ENCODE measurements at regions not wholly inside any gene's neighbourhood (a gene's known extent, or its start where the extent isn't known, plus 50 kb on each side); places are given as distances from the start of the nearest gene placed in this dataset.

- Histone ChIP-seq H3K18ac (ENCODE audit: low read length) (no peak overlapping the region), H2AFZ (ENCODE audit: insufficient read depth, low read length, poor library complexity) (no peak overlapping the region), H2AK5ac (ENCODE audit: low read length) (no peak overlapping the region), H3K27ac (ENCODE audit: low read depth, low read length) (no peak overlapping the region), H4K91ac (ENCODE audit: low read depth, low read length) (no peak overlapping the region), H3K4ac (ENCODE audit: low read depth, low read length) (no peak overlapping the region), H3K79me2 (ENCODE audit: control insufficient read depth, insufficient read depth, low read length, poor library complexity) (no peaks in the 10 kb centered on the region), H3K4me1 (ENCODE audit: control insufficient read depth in 1 of 2, insufficient read depth in 2 of 2, low read length in 2 of 2) (no peaks in the 10 kb centered on the region), H2BK12ac (ENCODE audit: low read length) (no peak overlapping the region), H4K12ac (ENCODE audit: low read depth, low read length) (no peak overlapping the region), H3K27me3 (ENCODE audit: insufficient read depth, low read length) (no peaks in the 10 kb centered on the region), H3K9me3 (ENCODE audit: insufficient read depth, low read depth, low read length) (no peaks in the 10 kb centered on the region), H3K23ac (ENCODE audit: low read length) (no peak overlapping the region), H3K79me1 (ENCODE audit: low read length) (no peaks in the 10 kb centered on the region), H3K4me3 (ENCODE audit: low read depth, low read length) (no peak overlapping the region), H3K9ac (ENCODE audit: low read length) (no peak overlapping the region), H3K36me3 (ENCODE audit: control insufficient read depth in 1 of 2, insufficient read depth in 2 of 2, low read length in 2 of 2) (no peaks in the 10 kb centered on the region), H2BK120ac (ENCODE audit: insufficient read depth, low read length, poor library complexity) (no peak overlapping the region), H3K14ac (ENCODE audit: low read length) (no peak overlapping the region), H2BK5ac (ENCODE audit: low read depth, low read length, poor library complexity) (no peak overlapping the region), H4K8ac (ENCODE audit: low read depth, low read length) (no peak overlapping the region), H3K4me2 (ENCODE audit: low read length) (no peak overlapping the region)
- WGBS (ENCODE audit: extremely low coverage, insufficient coverage, insufficient read length) = no CpG with 5 or more reads among the region's 1 CpG
- DNase-seq = no peak
Measured at GRCh38 chr1:221459558-221459957, 282.3 kb downstream of the DUSP10 start.

- H3K79me1 ChIP-seq (ENCODE audit: low read length) = no peaks in the 10 kb centered on the region
- H3K79me2 ChIP-seq (ENCODE audit: control insufficient read depth, insufficient read depth, low read length, poor library complexity) = no peaks in the 10 kb centered on the region
- no CpG with 5 or more reads among the region's 1 CpG for WGBS (ENCODE audit: extremely low coverage, insufficient coverage, insufficient read length)
- H3K23ac ChIP-seq (ENCODE audit: low read length) = no peak overlapping the region
- H3K9me3 ChIP-seq (ENCODE audit: insufficient read depth, low read depth, low read length) = no peaks in the 10 kb centered on the region
- H4K12ac ChIP-seq (ENCODE audit: low read depth, low read length) = no peak overlapping the region
- H3K4me1 ChIP-seq (ENCODE audit: control insufficient read depth in 1 of 2, insufficient read depth in 2 of 2, low read length in 2 of 2) = no peaks in the 10 kb centered on the region
- H2AFZ ChIP-seq (ENCODE audit: insufficient read depth, low read length, poor library complexity) = no peak overlapping the region
- no peak overlapping the region for H4K91ac ChIP-seq (ENCODE audit: low read depth, low read length)
- no peak overlapping the region for H3K14ac ChIP-seq (ENCODE audit: low read length)
- no peaks in the 10 kb centered on the region for H3K27me3 ChIP-seq (ENCODE audit: insufficient read depth, low read length)
- no peak overlapping the region for H2BK120ac ChIP-seq (ENCODE audit: insufficient read depth, low read length, poor library complexity)
- H4K8ac ChIP-seq (ENCODE audit: low read depth, low read length) = no peak overlapping the region
- no peak overlapping the region for H3K9ac ChIP-seq (ENCODE audit: low read length)
- H2AK5ac ChIP-seq (ENCODE audit: low read length) = no peak overlapping the region
- DNase-seq = no peak
- H3K4me3 ChIP-seq (ENCODE audit: low read depth, low read length) = no peak overlapping the region
- no peaks in the 10 kb centered on the region for H3K36me3 ChIP-seq (ENCODE audit: control insufficient read depth in 1 of 2, insufficient read depth in 2 of 2, low read length in 2 of 2)
- no peak overlapping the region for H3K4me2 ChIP-seq (ENCODE audit: low read length)
- no peak overlapping the region for H3K4ac ChIP-seq (ENCODE audit: low read depth, low read length)
- no peak overlapping the region for H2BK12ac ChIP-seq (ENCODE audit: low read length)
- no peak overlapping the region for H3K27ac ChIP-seq (ENCODE audit: low read depth, low read length)
- no peak overlapping the region for H2BK5ac ChIP-seq (ENCODE audit: low read depth, low read length, poor library complexity)
- no peak overlapping the region for H3K18ac ChIP-seq (ENCODE audit: low read length)
Measured at GRCh38 chr1:221462345-221462744, 279.5 kb downstream of the DUSP10 start.

GRCh38 chr1:221468546-221468945 lies 273.3 kb downstream of the DUSP10 start:
- no peaks in the 10 kb centered on the region for H3K79me1 ChIP-seq (ENCODE audit: low read length)

DNA sequence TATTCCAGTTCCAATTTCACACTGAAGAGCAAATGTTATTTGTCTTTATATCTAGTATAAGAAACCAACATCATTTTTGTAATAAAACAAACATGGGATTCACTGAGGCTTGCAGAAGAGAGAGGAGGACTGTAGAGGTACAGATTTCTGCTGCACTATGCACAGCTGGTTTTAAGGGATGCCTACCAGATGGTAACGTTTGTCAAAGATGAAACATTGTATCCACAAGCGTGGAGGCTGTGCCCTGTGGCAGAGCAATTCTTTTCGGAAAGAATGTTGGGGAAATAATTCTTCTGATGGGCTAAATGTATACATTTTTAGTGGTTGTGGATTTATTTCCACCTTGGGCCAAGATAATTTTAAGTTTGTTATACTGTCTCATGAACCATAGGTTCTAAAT lies 272.4 kb downstream of the DUSP10 start:
- no peak overlapping the region for H3K4me3 ChIP-seq (ENCODE audit: low read depth, low read length)
- no peaks in the 10 kb centered on the region for H3K79me1 ChIP-seq (ENCODE audit: low read length)
- H3K23ac ChIP-seq (ENCODE audit: low read length) = no peak overlapping the region
- H4K12ac ChIP-seq (ENCODE audit: low read depth, low read length) = no peak overlapping the region
- no peaks in the 10 kb centered on the region for H3K36me3 ChIP-seq (ENCODE audit: control insufficient read depth in 1 of 2, insufficient read depth in 2 of 2, low read length in 2 of 2)
- H2AK5ac ChIP-seq (ENCODE audit: low read length) = no peak overlapping the region
- H3K14ac ChIP-seq (ENCODE audit: low read length) = no peak overlapping the region
- no peak overlapping the region for H3K9ac ChIP-seq (ENCODE audit: low read length)
- H2BK120ac ChIP-seq (ENCODE audit: insufficient read depth, low read length, poor library complexity) = no peak overlapping the region
- H3K18ac ChIP-seq (ENCODE audit: low read length) = no peak overlapping the region
- no CpG with 5 or more reads among the region's 3 CpGs for WGBS (ENCODE audit: extremely low coverage, insufficient coverage, insufficient read length)
- no peak overlapping the region for H4K91ac ChIP-seq (ENCODE audit: low read depth, low read length)
- H3K79me2 ChIP-seq (ENCODE audit: control insufficient read depth, insufficient read depth, low read length, poor library complexity) = no peaks in the 10 kb centered on the region
- DNase-seq = no peak
- no peaks in the 10 kb centered on the region for H3K9me3 ChIP-seq (ENCODE audit: insufficient read depth, low read depth, low read length)
- H2BK5ac ChIP-seq (ENCODE audit: low read depth, low read length, poor library complexity) = no peak overlapping the region
- no peaks in the 10 kb centered on the region for H3K4me1 ChIP-seq (ENCODE audit: control insufficient read depth in 1 of 2, insufficient read depth in 2 of 2, low read length in 2 of 2)
- H3K4me2 ChIP-seq (ENCODE audit: low read length) = no peak overlapping the region
- H2BK12ac ChIP-seq (ENCODE audit: low read length) = no peak overlapping the region
- no peak overlapping the region for H2AFZ ChIP-seq (ENCODE audit: insufficient read depth, low read length, poor library complexity)
- H3K27me3 ChIP-seq (ENCODE audit: insufficient read depth, low read length) = no peaks in the 10 kb centered on the region
- H3K4ac ChIP-seq (ENCODE audit: low read depth, low read length) = no peak overlapping the region
- no peak overlapping the region for H4K8ac ChIP-seq (ENCODE audit: low read depth, low read length)
- H3K27ac ChIP-seq (ENCODE audit: low read depth, low read length) = no peak overlapping the region

More at GRCh38 chr1:221468546-221468945, 273.3 kb downstream of the DUSP10 start:
- Histone ChIP-seq H3K9ac (ENCODE audit: low read length) (no peak overlapping the region), H4K8ac (ENCODE audit: low read depth, low read length) (no peak overlapping the region), H4K12ac (ENCODE audit: low read depth, low read length) (no peak overlapping the region), H3K79me2 (ENCODE audit: control insufficient read depth, insufficient read depth, low read length, poor library complexity) (no peaks in the 10 kb centered on the region), H3K4me1 (ENCODE audit: control insufficient read depth in 1 of 2, insufficient read depth in 2 of 2, low read length in 2 of 2) (no peaks in the 10 kb centered on the region), H2BK12ac (ENCODE audit: low read length) (no peak overlapping the region), H3K14ac (ENCODE audit: low read length) (no peak overlapping the region), H2AK5ac (ENCODE audit: low read length) (no peak overlapping the region), H3K4me3 (ENCODE audit: low read depth, low read length) (no peak overlapping the region), H2AFZ (ENCODE audit: insufficient read depth, low read length, poor library complexity) (no peak overlapping the region), H3K27me3 (ENCODE audit: insufficient read depth, low read length) (no peaks in the 10 kb centered on the region), H2BK5ac (ENCODE audit: low read depth, low read length, poor library complexity) (no peak overlapping the region), H3K23ac (ENCODE audit: low read length) (no peak overlapping the region), H3K27ac (ENCODE audit: low read depth, low read length) (no peak overlapping the region), H4K91ac (ENCODE audit: low read depth, low read length) (no peak overlapping the region), H3K4ac (ENCODE audit: low read depth, low read length) (no peak overlapping the region), H3K9me3 (ENCODE audit: insufficient read depth, low read depth, low read length) (no peaks in the 10 kb centered on the region), H2BK120ac (ENCODE audit: insufficient read depth, low read length, poor library complexity) (no peak overlapping the region), H3K4me2 (ENCODE audit: low read length) (no peak overlapping the region), H3K18ac (ENCODE audit: low read length) (no peak overlapping the region), H3K36me3 (ENCODE audit: control insufficient read depth in 1 of 2, insufficient read depth in 2 of 2, low read length in 2 of 2) (no peaks in the 10 kb centered on the region)
- peak; percentile 10 to 79 for DNase-seq
- WGBS (ENCODE audit: extremely low coverage, insufficient coverage, insufficient read length) = no CpG with 5 or more reads among the region's 6 CpGs

Measured in trophoblast cell (in vitro differentiated cells and primary cell).